Endodermal cell (in vitro differentiated cells): ENCODE measurements at regions not wholly inside any gene's neighbourhood (a gene's known extent, or its start where the extent isn't known, plus 50 kb on each side); places are given as distances from the start of the nearest gene placed in this dataset.

Experiments
- DNase-seq: peaks from one replicate; pipeline ENCODE4 v3.0.0-alpha.2; 2017
- H3K27ac ChIP-seq: 2 replicates; pipeline ENCODE4 v1.5.1; 2013; ENCODE audit warnings: mild to moderate bottlenecking, low read depth, low read length, moderate library complexity
- H3K27me3 ChIP-seq: 2 replicates; pipeline ENCODE4 v1.6.1; 2013; ENCODE audit warnings: mild to moderate bottlenecking, low read length, moderate library complexity; ENCODE audit not compliant: insufficient read depth, control insufficient read depth, poor library complexity, severe bottlenecking
- H3K36me3 ChIP-seq: 2 replicates; pipeline ENCODE4 v1.7.0; 2013; ENCODE audit warnings: mild to moderate bottlenecking, low read length, moderate library complexity; ENCODE audit not compliant: control insufficient read depth, insufficient read depth
- H3K4me1 ChIP-seq: one replicate; pipeline ENCODE4 v1.7.0; 2013; ENCODE audit warnings: low read length; ENCODE audit not compliant: control insufficient read depth, insufficient read depth
- H3K4me3 ChIP-seq: 2 replicates; pipeline ENCODE4 v1.5.1; 2013; ENCODE audit warnings: mild to moderate bottlenecking, low read length, moderate library complexity
- H3K9ac ChIP-seq: 2 replicates; pipeline ENCODE4 v1.6.1; 2013; ENCODE audit warnings: mild to moderate bottlenecking, low read length, moderate library complexity; ENCODE audit not compliant: poor library complexity, severe bottlenecking; ENCODE audit errors: extremely low read depth
- H3K9me3 ChIP-seq: 2 replicates; pipeline ENCODE4 v1.6.1; 2013; ENCODE audit warnings: mild to moderate bottlenecking, low read length, moderate library complexity; ENCODE audit not compliant: control insufficient read depth
- H3K27ac Mint-ChIP-seq: 2 replicates; pipeline ENCODE4 v1.8.0; 2020; ENCODE audit warnings: mixed read lengths
- H3K27me3 Mint-ChIP-seq: 2 replicates; pipeline ENCODE4 v1.8.0; 2021; ENCODE audit warnings: mild to moderate bottlenecking, mixed read lengths; ENCODE audit not compliant: insufficient read depth
- H3K36me3 Mint-ChIP-seq: 2 replicates; pipeline ENCODE4 v1.8.0; 2020; ENCODE audit warnings: low read depth, mixed read lengths
- H3K4me1 Mint-ChIP-seq: 2 replicates; pipeline ENCODE4 v1.8.0; 2020; ENCODE audit warnings: mixed read lengths
- H3K4me3 Mint-ChIP-seq: 2 replicates; pipeline ENCODE4 v1.8.0; 2020; ENCODE audit warnings: mild to moderate bottlenecking, moderate library complexity, mixed read lengths
- H3K9me3 Mint-ChIP-seq: 2 replicates; pipeline ENCODE4 v1.8.0; 2020; ENCODE audit warnings: mild to moderate bottlenecking, mixed read lengths
- WGBS, 2 experiments: methylation state at CpG; one replicate each; pipeline versions ENCODE4 v1.1.5 to v1.1.7; 2013; ENCODE audit warnings: missing lambda C conversion rate in 2 of 2, mixed read lengths in 1 of 2; ENCODE audit not compliant: insufficient coverage in 1 of 2, insufficient read length in 1 of 2; 5-methylcytosine and 5-hydroxymethylcytosine counted together
- TF ChIP-seq, protein P1 (sequence below): fragments of 200-600 bp; sonication (generic); conservative IDR thresholded peaks from 2 replicates; pipeline ENCODE4 v1.5.0; 2021; ENCODE audit warnings: antibody characterized with exemption, mild to moderate bottlenecking

DNA sequence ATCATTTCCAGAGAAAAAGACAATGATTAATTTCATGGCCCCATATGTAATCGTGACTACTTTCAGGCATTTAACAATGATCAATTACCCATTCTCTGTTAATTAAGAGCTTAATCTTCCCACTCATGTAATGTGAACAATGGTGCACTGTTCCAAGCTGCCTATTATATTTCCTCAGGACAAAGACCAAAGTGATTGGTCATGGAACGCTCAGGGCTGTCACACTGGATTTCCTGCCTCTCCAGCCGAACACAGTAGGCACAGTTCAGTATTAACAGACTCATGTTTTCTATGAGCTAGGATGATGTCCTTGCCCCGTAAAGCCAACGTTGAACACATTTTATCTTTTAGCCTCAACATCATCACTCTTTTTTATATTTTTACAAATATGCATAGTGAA, 142.7 kb upstream of the FZD8 start:
- H3K36me3 ChIP-seq: no peaks in the 10 kb centered on the region
- H3K4me1 ChIP-seq: peaks cover 3% of the 10 kb centered on the region
- Mint-ChIP-seq H3K4me1 (peaks cover 13% of the 10 kb centered on the region), H3K9me3 (peaks cover 34% of the 10 kb centered on the region), H3K27ac (no peak overlapping the region), H3K27me3 (peaks cover 2% of the 10 kb centered on the region), H3K36me3 (peaks cover 3% of the 10 kb centered on the region), H3K4me3 (no peak overlapping the region)
- H3K27ac ChIP-seq: peak overlapping the region; percentile 57
- no peak overlapping the region for H3K4me3 ChIP-seq
- TF ChIP-seq, protein P1, sequence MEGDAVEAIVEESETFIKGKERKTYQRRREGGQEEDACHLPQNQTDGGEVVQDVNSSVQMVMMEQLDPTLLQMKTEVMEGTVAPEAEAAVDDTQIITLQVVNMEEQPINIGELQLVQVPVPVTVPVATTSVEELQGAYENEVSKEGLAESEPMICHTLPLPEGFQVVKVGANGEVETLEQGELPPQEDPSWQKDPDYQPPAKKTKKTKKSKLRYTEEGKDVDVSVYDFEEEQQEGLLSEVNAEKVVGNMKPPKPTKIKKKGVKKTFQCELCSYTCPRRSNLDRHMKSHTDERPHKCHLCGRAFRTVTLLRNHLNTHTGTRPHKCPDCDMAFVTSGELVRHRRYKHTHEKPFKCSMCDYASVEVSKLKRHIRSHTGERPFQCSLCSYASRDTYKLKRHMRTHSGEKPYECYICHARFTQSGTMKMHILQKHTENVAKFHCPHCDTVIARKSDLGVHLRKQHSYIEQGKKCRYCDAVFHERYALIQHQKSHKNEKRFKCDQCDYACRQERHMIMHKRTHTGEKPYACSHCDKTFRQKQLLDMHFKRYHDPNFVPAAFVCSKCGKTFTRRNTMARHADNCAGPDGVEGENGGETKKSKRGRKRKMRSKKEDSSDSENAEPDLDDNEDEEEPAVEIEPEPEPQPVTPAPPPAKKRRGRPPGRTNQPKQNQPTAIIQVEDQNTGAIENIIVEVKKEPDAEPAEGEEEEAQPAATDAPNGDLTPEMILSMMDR: no peak
- peaks cover 27% of the 10 kb centered on the region for H3K9me3 ChIP-seq
- H3K27me3 ChIP-seq: no peaks in the 10 kb centered on the region
- DNase-seq: no peak
- no peak overlapping the region for H3K9ac ChIP-seq
- 75 to 83% methylated on average over 3 to 5 of the region's 5 CpGs for WGBS, 2 experiments

DNA sequence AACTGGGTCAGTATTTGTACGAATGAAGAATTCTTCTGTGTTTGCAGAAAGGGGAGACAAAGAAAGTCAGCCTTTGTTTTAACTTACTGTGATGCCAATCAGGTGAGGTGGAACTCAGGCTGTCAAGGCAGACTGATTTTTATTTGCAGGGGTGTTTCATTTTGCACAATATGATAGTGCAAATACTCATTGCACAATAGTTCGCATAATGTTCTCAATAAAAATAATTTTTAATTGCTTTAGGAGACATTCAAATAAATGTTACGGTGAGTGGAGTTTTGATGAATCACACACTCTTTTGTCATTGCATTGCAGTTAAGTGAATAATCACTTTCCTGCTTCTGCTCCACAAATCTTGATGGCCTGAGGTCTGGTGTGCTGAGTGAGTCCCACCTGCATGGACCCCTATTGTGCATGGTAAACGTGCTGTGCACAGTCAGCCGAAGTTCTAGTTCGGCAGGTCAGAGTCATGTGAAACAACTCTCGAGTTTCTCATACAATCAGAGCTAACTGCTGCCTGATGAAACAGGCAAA, 141.3 kb upstream of the FZD8 start:
- peaks cover 3% of the 10 kb centered on the region for H3K36me3 Mint-ChIP-seq
- Histone ChIP-seq H3K9me3 (peaks cover 26% of the 10 kb centered on the region), H3K36me3 (no peaks in the 10 kb centered on the region), H3K27me3 (peaks cover 8% of the 10 kb centered on the region), H3K9ac (no peak overlapping the region), H3K4me1 (peaks cover 3% of the 10 kb centered on the region), H3K4me3 (no peak overlapping the region), H3K27ac (peak overlapping the region; percentile 9)
- DNase-seq: no peak
- H3K4me3 Mint-ChIP-seq: no peak overlapping the region
- no peak overlapping the region for H3K27ac Mint-ChIP-seq
- WGBS, 2 experiments: 77 to 90% methylated on average over 5 to 6 of the region's 7 CpGs
- peaks cover 10% of the 10 kb centered on the region for H3K27me3 Mint-ChIP-seq
- H3K4me1 Mint-ChIP-seq: peaks cover 13% of the 10 kb centered on the region
- TF ChIP-seq, protein P1: no peak
- H3K9me3 Mint-ChIP-seq: peaks cover 32% of the 10 kb centered on the region

DNA sequence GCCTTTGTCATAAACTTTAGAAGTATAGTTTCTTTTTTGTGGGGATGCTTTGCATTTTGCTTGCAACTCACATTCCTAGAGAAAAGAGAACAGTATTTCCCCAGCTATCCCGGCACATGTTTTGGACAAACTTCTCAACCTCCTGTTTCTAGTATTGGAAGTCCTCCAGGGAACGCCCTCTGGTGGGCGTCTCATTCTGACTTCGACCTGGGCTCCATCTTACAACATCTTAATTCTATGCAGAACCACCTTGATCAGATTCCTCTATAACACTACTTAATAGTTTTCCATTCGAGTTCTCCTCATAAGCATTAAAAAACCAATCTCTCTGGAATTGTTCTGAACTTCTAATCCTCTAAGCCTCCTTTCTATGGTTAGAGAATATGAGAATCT, 139.5 kb upstream of the FZD8 start:
- no peak overlapping the region for H3K27ac ChIP-seq
- Mint-ChIP-seq H3K27me3 (peaks cover 18% of the 10 kb centered on the region), H3K4me3 (no peak overlapping the region), H3K36me3 (no peaks in the 10 kb centered on the region), H3K4me1 (peaks cover 18% of the 10 kb centered on the region), H3K9me3 (peaks cover 19% of the 10 kb centered on the region), H3K27ac (no peak overlapping the region)
- peaks cover 9% of the 10 kb centered on the region for H3K27me3 ChIP-seq
- peak; percentile 86 for DNase-seq
- H3K4me3 ChIP-seq: no peak overlapping the region
- TF ChIP-seq, protein P1: peak; percentile 80
- WGBS, 2 experiments: 51 to 68% methylated on average over 4 to 5 of the region's 5 CpGs
- peaks cover 3% of the 10 kb centered on the region for H3K4me1 ChIP-seq
- H3K9me3 ChIP-seq: peaks cover 9% of the 10 kb centered on the region
- no peak overlapping the region for H3K9ac ChIP-seq
- no peaks in the 10 kb centered on the region for H3K36me3 ChIP-seq
